NCI-H2227 treated with DMSO at 0.1 percent for 48 hours (cell line): ENCODE measurements at regions not wholly inside any gene's neighbourhood (a gene's known extent, or its start where the extent isn't known, plus 50 kb on each side); places are given as distances from the start of the nearest gene placed in this dataset.
"Not testable (repeated sequence)": the region's sequence is repeated elsewhere in the genome, so short reads cannot be mapped to it uniquely, and the experiment has no call there.

Experiments used
- DNase-seq: peaks from one replicate; lab custom pipeline; 2025; lab: John Stamatoyannopoulos, UW

DNA sequence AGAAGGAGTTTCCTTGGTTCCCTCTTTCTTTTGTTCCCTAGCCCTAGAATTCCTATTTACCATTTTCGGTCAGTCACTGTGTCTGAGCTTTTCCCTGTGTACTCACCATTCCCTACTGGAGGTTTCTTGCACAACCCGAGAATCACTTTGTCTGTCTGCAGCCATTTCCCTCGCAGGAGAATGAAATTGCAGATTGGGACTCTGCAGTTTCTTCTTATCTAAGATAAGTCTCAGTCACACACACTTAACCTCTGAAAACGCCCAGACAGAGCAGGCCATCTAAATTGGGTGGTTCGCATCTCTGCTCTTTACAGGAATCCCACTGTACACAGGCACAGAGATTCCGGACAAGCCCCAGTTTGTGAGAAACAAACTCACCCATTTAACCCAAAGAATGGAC lies 58.6 kb upstream of the CNTNAP2 start:
- no peak for DNase-seq

DNA sequence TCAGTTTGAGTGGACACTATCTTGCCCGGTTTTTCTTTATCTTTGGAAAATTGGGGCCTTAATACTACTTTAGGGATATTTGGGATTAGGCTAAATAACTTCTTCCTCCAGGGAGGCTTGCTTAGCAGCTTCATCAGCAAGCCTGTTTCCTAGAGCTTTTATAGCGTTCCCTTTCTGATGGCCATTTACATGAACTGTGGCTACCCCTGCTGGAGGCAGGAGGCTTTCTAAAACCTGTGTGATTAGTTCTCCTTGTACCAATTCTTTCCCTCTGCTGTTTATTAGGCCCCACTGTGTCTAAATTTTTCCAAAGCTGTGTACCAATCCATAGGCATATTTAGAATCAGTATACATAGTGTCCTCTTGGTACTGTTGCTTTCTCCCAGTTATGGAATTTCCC lies 61.7 kb upstream of the CNTNAP2 start:
- DNase-seq: no peak

DNA sequence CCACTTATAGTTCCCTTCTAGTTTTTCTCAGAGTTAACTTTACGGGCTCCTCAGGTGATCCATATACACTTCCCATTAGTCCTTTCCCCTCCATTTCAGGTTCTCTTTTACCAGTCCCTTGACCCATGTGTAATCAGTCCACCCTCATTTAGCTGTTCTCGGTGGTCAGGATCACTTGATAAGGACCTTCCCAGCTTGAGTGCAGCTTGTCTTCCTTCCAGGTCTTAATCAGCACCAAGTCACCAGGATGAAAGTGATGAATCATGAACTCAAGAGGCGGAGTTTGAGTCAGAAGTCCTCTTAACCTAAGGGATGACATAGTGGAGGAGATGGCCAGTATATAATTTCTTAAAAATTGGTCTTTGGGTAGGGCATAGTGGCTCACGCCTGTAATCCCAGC lies 63.1 kb upstream of the CNTNAP2 start:
- DNase-seq: no peak

DNA sequence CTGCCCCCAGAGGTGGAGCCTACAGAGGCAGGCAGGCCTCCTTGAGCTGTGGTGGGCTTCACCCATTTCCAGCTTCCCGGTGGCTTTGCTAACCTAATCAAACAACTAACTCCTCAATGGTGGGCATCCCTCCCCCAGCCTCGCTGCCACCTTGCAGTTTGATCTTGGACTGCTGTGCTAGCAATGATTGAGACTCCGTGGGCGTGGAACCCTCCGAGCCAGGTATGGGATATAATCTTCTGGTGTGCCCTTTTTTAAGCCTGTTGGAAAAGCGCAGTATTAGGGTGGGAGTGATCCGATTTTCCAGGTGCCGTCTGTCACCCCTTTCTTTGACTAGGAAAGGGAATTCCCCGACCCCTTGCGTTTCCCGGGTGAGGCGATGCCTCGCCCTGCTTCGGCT lies 73.3 kb upstream of the CNTNAP2 start:
- DNase-seq: not testable (repeated sequence)

DNA sequence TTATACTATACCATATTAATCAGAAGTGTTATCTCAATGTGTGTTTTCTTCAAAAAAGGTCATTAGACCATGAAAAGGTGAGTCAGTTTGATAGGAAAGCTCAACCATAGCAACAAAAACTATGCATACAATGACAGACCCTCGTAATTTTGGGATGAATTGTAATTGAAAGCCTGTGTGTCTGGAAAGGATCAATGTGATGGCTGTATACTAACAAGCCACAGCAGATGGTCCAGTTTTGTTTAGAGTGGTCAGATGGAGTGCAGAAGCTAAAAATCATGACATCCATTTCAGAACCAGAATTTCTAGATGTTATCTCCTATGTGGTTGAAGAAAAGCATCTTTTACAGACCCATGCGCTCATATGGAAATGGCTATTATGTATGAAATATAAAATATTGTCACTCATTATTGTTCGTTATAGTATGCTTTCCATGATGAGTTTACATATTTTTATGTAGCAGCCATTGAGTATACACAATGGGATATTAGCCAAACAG lies 88.3 kb upstream of the CNTNAP2 start:
- no peak for DNase-seq

DNA sequence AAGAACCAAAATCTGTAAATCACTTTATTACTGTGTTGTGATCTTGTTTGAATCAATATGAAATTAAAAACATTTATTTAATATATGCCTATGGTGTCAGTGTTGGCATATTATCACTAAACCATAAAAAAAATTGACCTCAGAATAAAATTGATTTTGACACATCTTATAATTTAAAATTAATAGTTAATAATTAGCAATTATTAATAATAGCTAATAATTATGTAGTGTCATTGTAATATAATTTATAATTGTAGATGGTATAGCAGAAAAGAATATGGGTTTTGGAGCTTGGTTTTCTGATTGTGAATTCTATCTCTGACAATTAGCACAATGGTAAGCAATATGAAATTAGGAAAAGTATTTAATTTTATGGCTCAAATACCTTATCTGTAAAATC lies 89.4 kb upstream of the CNTNAP2 start:
- DNase-seq: no peak

DNA sequence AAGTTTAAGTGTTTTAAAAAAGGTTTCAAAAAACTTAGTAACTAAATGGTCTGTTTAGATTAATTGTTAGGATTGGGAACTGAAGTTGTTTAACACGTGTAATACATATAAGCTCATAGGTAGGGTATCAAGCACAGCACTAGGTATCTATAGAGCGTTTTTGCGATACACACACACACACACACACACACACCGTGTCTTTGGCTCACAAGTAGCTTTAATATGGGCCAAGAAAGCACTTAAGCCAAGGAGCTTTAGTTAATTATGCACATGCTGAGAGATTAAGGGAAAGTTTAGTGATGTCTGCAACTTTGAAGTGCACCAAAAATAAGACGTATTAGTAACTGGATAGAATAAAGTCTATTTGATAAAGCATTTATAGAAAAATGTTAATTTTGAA lies 93.8 kb upstream of the CNTNAP2 start:
- no peak for DNase-seq

DNA sequence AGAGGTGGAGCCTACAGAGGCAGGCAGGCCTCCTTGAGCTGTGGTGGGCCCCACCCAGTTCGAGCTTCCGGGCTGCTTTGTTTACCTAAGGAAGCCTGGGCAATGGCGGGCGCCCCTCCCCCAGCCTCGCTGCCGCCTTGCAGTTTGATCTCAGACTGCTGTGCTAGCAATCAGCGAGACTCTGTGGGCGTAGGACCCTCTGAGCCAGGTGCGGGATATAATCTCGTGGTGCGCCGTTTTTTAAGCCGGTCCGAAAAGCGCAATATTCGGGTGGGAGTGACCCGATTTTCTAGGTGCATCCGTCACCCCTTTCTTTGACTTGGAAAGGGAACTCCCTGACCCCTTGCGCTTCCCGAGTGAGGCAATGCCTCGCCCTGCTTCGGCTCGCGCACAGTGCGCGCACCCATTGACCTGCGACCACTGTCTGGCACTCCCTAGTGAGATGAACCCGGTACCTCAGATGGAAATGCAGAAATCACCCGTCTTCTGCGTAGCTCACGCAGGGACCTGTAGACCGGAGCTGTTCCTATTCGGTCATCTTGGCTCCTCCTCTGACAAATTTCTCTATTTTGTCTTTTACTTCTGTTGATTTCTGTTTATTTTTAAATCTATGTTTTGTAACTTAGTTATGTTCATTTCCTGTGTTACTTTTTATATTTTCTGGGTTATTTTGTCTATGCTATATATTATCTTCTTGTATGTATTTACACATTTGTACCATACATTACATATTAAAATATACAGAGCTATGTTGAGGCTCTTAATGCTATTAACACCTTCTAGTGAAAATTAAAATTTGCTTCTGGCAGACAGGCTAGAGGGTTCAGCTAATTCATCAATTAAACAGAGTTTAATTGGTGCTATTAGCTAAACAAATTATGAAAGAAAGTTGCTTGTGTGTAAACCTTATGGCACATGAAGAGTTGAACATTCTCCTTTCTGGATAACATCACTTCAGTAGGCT lies 97.3 kb upstream of the CNTNAP2 start:
- DNase-seq: not testable (repeated sequence)

DNA sequence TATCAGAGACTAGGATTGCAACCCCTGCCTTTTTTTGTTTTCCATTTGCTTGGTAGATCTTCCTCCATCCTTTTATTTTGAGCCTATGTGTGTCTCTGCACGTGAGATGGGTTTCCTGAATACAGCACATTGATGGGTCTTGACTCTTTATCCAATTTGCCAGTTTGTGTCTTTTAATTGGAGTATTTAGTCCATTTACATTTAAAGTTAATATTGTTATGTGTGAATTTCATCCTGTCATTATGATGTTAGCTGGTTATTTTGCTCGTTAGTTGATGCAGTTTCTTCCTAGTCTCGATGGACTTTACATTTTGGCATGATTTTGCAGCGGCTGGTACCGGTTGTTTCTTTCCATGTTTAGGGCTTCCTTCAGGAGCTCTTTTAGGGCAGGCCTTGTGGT lies 99.2 kb upstream of the CNTNAP2 start:
- not testable (repeated sequence) for DNase-seq

DNA sequence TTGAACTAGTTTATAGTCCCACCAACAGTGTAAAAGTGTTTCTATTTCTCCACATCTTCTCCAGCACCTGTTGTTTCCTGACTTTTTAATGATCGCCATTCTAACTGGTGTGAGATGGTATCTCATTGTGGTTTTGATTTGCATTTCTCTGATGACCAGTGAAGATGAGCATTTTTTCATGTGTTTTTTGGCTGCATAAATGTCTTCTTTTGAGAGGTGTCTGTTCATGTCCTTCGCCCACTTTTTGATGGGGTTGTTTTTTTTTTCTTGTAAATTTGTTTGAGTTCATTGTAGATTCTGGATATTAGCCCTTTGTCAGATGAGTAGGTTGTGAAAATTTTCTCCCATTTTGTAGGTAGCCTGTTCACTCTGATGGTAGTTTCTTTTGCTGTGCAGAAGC lies 102.4 kb upstream of the CNTNAP2 start:
- not testable (repeated sequence) for DNase-seq

DNA sequence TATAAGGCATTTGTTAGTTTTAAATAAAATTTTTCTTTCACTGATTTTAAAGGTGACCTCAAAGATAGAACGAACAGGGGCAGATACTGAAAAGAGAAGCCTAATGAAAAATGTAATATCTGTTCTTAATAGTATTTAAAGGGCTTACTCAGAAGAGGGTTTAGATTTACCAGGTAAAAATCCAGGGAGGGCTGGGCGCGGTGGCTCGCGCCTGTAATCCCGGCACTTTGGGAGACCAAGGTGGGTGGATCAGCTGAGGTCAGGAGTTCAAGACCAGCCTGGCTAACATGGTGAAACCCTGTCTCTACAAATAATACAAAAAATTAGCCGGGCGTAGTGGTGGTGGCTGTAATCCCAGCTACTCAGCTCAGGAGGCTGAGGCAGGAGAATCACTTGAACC lies 108.3 kb upstream of the CNTNAP2 start:
- no peak for DNase-seq

DNA sequence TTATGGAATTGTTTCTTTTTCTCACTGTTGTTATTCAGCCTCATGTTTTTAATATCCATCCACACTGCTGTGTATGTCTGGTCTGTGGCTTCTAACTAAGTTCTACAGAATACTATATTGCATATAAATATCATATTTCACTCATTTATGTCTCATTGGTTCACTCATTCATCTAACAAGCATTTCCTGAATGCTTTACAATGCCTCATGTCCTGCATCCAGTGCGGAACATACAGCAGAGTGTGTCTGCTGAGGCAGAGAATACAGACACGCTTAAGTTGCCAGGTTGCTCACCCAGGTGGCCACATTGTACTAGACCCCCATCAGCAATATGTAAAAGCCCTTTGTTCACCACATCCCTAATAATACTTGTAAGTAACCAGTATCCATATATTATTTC lies 111.8 kb upstream of the CNTNAP2 start:
- no peak for DNase-seq

DNA sequence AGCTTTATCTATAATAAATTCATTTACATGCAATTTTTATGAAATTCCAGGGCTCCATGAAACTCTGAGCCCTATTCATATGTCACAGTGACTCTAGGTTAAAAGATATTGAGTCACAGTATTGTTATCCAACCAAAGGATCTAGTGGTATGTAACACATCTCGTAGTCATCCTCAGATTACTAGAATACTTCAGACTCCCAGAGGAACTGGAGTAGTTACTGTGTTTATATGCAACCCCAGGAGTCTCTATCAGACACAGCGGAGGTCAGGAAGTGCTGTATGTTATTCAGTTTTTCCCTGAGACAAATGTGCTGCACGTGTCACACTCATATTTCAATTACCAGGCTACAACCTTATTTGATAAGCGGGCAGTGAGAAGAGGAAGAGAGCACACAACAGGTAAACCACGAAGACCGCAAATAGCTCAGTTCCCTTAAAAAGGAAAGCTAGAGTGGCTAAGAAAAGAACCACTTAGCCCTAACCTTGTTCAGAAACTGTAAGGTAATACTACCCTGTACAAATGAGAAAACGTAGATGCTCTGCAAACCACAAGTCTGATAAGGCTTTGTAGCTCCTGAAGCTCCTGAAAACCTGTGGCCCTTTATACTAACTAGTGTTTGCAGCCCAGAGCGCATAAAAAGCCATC lies 114.0 kb upstream of the CNTNAP2 start:
- DNase-seq: no peak

DNA sequence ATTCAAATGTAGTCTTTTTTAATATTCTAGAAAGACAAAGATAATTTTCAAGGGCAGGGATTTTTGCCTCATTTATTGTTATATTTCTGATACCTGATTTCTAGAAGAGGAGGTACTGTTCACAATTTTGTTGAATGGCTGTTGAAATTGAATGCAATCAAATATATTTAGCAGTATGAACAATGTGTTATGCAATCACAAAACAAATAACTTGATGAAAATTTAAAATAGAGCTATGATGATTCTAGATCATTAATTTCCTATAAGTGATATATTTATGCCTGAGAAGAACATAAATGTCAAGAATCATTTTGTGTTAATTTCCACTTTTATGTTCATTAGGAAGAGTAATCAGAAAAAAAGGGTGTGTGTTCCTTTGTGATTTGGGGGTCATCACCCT lies 114.6 kb upstream of the CNTNAP2 start:
- DNase-seq: no peak

DNA sequence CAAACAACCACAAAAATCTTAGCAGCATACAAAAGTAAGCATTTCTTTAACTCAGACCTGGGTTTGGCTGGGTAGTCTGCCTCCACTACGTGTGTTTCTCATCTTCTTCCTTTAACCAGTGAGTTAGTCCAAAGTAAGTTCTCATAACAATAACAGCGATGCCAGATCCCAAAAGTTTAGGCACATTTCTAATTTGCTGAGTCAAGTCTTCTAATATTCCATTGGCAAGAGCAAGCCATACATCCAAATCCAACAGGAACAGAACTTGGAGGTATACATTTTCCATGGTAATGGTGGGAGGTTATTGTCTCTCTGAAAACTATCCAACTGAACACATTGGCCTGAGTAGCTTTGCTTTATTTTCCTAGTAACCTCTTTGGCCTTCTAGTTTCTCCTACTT lies 115.7 kb upstream of the CNTNAP2 start:
- DNase-seq: no peak

DNA sequence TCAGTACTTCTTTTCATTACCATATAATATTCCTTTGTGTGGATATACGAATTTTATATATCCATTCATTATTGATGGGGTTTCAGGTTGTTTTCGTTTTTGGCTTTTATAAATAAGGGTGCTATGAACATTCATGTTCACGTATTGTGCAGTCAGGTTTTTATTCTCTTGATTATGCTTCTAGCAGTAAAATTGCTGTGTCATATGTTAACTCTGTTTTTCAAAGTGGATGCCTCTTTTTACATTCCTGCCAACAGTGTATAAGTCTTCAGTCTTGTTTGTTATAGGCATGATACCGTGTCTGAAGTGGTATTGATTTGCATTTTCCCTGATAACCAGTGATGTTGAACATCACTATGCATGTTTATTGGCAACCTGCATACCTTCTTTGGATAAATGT lies 127.1 kb upstream of the CNTNAP2 start:
- no peak for DNase-seq

DNA sequence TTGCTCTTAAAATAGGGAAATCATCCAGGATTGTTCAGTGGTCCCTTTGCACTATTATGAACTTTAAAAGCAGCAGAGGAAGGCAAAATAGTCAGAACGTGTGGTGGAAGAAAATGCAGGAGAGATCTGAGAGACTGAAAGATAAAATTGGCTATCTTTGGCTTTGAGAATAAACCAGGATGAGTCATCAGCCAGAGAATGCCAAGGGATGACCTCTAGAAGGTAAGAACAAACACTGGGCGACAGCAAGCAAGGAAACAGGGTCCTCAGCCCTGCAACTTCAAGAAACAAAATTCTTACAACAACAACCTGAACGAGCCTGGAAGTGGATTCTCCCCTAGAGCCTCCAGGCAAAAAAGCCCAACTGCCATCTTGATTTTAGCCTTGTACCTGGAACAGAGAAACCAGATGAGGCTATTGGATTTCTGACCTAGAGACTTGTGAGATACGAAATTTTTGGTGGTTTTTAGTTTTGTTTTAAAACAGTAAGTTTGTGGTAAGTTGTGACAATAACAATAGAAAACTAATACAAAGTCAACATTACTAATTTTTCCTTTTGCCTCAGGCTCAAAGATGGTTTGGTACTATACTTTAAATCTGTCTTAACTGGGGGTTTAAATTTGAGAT lies 130.2 kb upstream of the CNTNAP2 start:
- DNase-seq: no peak

DNA sequence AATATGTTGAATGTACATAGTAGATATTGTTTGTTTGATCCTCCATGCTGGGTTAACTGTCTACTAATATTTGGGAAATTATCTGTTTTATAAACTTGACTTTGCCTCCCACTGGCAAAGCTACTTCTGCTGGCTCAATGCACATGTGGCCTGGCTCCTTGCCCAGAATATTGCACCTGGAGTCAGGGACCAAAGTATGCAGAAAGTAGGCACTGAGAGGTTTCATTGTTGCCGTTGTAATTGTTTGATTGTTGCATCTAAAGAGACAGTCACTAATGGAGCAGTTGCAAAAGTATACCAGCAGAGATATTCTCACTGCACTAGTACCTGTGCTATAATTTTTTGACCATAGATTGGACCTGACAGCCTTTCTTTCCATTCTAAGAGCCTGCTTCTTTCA lies 137.8 kb upstream of the CNTNAP2 start:
- DNase-seq: peak; percentile 91

DNA sequence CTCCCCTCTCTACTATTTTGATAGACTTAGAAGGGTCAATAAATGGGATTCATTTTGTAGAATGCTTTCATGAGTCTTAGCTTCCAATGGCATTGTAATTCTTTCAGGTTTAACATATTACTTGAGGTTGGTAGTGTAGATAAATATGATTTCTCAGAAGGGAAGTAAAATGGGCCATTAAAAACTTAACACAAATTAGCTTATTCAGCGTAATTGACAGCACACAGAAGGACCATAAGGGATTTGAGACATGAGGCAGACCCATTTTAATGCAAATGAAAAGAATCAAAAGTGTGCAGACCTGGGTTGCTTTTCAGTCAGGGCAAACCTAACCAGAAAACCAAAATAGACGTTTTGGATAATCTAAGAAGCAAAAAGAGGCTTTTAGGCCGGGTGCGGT lies 156.6 kb upstream of the CNTNAP2 start:
- DNase-seq: no peak

DNA sequence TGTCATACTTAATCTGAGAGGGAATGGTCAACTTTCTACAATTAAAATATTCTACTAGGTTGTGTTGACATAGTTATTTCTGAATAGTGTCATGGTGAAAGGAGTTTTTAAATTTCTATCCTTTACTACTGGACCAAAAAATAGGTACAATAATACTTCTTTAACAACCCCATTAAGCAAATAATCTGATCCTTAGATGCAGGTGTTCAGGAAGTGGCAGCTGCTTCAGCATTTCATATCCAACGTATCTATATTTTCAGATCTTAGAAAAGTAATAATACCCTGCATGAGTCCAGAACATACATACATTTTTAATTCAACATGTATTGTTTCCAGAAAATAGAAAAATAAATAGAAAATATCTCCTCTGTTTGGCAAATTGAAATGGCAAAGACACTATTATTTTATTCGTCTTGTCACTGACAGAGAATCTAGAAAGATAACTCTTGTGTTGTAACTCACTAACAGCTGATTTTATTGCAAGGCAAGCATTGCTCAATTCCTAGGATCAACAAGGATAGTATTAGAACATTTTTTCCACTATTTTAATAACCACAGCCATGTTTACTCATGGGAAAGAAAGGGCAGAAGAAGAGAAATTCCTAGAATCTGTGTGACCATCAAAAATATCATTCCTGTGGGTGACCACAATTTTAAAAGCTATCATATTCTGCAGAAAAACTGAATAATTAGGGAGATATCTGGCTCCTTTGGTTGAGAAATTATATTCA lies 159.3 kb upstream of the CNTNAP2 start:
- DNase-seq: no peak

DNA sequence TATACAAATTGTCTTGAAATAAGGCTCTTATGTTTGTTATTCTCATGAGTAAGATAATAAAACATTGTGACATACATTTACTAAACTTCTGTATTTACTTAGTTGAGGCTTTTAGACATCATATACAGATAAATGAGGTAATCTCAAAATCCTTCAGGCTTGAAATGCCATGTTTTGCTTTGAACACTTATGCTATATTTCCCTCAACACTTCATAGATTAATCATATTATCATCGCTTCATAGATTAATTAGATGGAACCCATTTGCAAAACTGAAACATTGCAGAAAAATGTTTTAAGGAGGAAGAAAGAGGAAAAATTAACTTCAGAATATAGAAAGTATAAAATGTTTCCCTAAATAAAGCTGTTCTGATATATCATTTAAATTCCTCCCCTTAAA lies 165.0 kb upstream of the CNTNAP2 start:
- DNase-seq: no peak

DNA sequence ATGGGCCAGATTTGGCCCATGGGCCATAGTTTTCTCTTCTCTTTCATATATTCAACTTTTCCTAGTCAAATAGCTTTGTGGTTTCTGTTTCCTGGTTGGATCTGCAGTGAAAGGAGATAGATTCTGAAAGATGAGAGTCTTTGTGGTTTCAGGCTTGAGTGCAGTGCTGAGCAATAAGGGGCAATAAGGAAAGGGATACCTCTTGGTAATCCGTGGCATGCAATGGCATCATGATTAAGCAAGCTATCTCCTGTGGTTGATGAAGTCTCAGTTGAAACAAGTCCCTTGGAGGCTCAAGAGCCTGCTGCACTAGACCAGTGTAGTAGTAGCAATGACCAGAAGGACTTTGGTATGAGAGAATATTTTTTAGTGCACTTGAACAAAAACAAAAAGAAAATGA lies 187.7 kb upstream of the CNTNAP2 start:
- no peak for DNase-seq
